AG20443 (cell line): ENCODE measurements at regions not wholly inside any gene's neighbourhood (a gene's known extent, or its start where the extent isn't known, plus 50 kb on each side); places are given as distances from the start of the nearest gene placed in this dataset.
"Not testable (repeated sequence)": the region's sequence is repeated elsewhere in the genome, so short reads cannot be mapped to it uniquely, and the experiment has no call there.

Experiments used
- DNase-seq: peaks from one replicate; pipeline ENCODE4 v3.0.0; 2012; ENCODE audit warnings: low spot score, mixed read lengths

DNA sequence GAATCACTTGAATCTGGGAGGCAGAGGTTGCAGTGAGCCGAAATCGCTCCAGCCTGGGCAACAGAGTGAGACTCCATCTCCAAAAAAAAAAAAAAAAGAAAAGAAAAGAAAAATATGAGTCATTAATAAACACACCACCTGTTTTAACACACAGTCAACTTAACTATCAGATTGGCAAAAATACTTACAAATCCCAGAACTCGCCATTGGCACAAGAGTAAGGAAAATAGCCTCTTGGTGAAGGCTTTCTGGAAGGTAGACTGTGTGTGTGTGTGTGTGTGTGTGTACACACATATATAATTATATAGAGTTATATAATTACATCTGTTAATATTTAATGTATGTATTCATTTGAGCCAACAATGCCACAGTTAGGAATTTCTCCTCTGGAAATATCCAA lies 63.7 kb upstream of the UXS1 start:
- DNase-seq: no peak

DNA sequence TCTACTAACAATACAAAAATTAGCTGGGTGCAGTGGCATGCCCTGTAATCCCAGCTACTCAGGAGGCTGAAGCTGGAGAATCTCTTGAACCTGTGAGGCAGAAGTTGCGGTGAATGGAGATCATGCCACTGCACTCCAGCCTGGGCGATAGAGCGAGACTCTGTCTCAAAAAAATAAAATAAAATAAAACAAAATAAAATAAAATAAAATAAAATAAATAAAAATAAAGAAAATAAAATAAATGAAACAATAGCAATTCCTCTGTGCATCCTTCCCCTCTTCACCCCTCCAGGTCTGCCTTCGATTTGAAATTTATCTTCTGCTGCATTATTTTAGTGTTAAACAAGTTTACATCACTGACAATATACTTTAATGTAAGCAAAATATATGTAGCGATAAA lies 63.0 kb upstream of the UXS1 start:
- DNase-seq: no peak

DNA sequence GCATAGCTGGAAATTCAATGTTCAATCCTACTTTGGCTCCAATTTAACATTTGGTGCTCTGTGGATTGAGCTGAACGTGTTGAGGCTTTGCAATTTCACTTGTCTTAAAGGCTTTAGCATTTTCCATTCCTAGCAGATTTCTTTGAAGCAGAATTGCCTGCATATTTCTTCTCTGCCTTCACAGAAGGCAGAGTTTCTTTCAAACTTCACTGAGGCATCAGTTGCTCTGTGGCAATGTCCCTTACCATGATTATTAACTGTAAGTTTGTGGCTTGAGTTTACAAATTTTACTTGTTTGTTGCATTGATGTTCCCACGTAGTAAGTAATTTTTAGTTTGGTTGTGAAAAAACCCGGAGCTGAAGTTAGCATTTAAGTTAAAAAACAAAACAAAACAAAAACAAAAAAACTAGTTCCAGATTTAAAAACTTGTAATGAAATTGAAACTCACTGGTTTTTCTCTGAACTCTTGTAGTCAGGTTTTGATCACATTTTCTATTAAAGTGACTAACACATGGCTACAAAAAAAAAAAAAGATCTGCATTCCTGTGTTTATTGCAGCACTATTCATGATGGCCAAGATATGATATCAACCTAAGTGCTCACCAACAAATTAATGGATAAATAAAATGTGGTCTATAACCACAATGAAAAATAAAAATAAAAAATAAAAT lies 55.2 kb upstream of the UXS1 start:
- not testable (repeated sequence) for DNase-seq

DNA sequence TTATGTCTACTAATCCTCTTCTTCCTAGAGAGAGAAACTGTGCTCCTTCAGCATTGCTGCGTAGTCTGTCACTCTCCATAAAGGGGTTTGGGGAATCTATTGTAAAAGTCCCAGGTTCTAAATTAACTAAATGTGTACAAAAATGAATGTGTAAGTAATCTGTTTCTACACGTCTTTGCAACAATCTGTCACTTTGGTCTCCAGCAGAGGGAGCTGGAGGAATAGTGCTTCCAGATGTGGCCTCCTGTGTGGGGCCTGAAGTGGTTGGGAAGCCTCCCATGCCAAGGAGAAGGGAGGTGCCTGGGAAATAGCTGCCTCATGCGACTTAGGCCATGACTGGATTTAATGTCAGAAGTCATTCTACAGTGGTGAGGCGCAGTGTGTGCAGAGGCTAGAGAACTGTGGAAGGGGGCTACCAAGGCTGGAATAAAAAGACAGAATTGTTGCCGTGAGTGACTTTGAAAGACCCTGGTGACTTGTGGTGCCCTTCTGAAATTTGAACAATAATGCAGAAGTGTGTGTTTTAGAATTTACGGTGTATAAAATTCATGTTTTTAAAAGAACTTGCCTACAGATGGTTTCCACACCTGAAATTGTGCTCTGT lies 54.5 kb upstream of the UXS1 start:
- DNase-seq: not testable (repeated sequence)
